GM12873 (cell line): ENCODE measurements at regions not wholly inside any gene's neighbourhood (a gene's known extent, or its start where the extent isn't known, plus 50 kb on each side); places are given as distances from the start of the nearest gene placed in this dataset.

Source experiments
- CTCF ChIP-seq: IDR thresholded peaks from 2 replicates; pipeline ENCODE4 v1.5.1; 2012; ENCODE audit warnings: low read depth, mild to moderate bottlenecking, moderate library complexity, low read length, control low read depth; ENCODE audit not compliant: insufficient read depth; ENCODE audit errors: missing control alignments

- no peak for TF ChIP-seq CTCF
Observed at GRCh38 chr4:125229596-125230058, 85.1 kb upstream of the FAT4 start.

- no peak for TF ChIP-seq CTCF
Observed at GRCh38 chr4:125225806-125226205, 88.9 kb upstream of the FAT4 start.

- TF ChIP-seq CTCF = no peak
Observed at GRCh38 chr4:125200556-125200955, 114.2 kb upstream of the FAT4 start.

DNA sequence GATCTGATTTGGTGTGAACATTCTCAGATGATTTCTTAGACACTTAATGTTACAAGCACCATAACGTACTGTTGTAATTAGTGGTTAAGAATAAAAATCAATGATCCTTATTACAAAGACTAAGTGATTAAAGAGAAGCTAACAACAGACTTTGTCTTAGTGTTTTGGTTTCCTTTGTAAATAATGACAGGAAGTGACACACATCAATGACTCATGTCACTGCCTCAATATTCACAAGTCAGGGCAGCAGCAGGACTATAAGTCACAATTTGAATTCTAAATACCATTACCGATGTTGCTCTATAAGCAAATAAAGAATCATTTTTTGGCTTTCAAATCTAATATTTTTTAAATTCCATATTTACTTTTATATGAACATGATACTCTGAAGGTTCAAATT, 115.8 kb upstream of the FAT4 start:
- TF ChIP-seq CTCF = no peak

DNA sequence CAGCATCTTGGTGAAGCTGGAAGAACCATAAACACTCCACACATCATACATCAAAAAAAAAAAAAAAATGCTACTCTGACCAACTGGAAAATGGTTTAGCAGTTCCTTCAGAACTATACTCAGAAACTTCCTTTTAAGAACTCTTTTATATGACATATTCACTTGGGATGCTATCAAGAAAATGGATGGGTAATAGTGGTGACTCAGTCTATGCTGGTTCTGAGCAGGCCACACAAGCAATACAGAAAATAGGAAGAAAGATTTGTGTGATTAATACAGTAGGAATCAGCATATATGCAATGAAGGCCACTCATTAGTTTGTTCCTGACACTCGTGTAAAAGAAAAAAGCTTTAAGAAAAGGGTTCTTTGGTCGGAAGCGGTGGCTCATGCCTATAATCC, 123.5 kb upstream of the FAT4 start:
- TF ChIP-seq CTCF = no peak

- no peak for TF ChIP-seq CTCF
Observed at GRCh38 chr4:125187226-125188176, 127.3 kb upstream of the FAT4 start.

GRCh38 chr4:125184116-125184515, 130.6 kb upstream of the FAT4 start:
- no peak for TF ChIP-seq CTCF
